Neural progenitor cell (in vitro differentiated cells): ENCODE measurements at regions not wholly inside any gene's neighbourhood (a gene's known extent, or its start where the extent isn't known, plus 50 kb on each side); places are given as distances from the start of the nearest gene placed in this dataset.

ENCODE experiments used
- EZH2 ChIP-seq: fragments of 200-600 bp; sonication (generic); IDR thresholded peaks from 2 replicates; pipeline ENCODE4 v1.6.1; 2017; ENCODE audit warnings: antibody characterized with exemption, mild to moderate bottlenecking, moderate library complexity
- TF ChIP-seq, protein P1 (sequence below): fragments of 200-600 bp; sonication (generic); IDR thresholded peaks from 2 replicates; pipeline ENCODE4 v1.5.1; 2017; ENCODE audit warnings: antibody characterized with exemption, mild to moderate bottlenecking

DNA sequence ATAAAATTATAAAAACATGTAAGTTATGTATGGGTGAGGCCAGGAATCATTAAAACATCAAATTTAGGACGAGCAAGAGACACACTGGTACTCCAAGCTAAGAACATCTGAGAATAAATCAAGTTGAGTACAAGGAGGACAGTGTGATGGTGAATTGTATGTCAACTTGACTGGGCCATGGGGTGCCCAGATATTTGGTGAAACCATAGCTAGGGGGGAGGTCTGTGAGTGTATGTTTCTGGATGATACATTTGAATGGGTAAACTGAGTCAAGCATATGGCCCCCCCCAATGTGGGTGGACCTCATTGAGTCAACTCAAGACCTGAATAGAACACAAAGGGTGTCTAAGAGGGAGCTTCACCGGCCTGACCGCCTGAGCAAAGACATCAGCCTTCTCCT is 115.3 kb upstream of the BCOR start:
- TF ChIP-seq, protein P1, sequence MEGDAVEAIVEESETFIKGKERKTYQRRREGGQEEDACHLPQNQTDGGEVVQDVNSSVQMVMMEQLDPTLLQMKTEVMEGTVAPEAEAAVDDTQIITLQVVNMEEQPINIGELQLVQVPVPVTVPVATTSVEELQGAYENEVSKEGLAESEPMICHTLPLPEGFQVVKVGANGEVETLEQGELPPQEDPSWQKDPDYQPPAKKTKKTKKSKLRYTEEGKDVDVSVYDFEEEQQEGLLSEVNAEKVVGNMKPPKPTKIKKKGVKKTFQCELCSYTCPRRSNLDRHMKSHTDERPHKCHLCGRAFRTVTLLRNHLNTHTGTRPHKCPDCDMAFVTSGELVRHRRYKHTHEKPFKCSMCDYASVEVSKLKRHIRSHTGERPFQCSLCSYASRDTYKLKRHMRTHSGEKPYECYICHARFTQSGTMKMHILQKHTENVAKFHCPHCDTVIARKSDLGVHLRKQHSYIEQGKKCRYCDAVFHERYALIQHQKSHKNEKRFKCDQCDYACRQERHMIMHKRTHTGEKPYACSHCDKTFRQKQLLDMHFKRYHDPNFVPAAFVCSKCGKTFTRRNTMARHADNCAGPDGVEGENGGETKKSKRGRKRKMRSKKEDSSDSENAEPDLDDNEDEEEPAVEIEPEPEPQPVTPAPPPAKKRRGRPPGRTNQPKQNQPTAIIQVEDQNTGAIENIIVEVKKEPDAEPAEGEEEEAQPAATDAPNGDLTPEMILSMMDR, result no peak
- TF ChIP-seq EZH2, result no peak
